Bronchial epithelial cell (primary cell): ENCODE measurements at regions not wholly inside any gene's neighbourhood (a gene's known extent, or its start where the extent isn't known, plus 50 kb on each side); places are given as distances from the start of the nearest gene placed in this dataset.

Experiments
- DNase-seq: peaks from one replicate; pipeline ENCODE4 v3.0.0-alpha.2; 2010; ENCODE audit warnings: low read depth
- FAIRE-seq: peaks from 2 replicates; lab custom pipeline; 2011; peaks lifted over from hg19 to GRCh38; lab: Jason Lieb, UNC
- H3K27me3 ChIP-seq: 2 replicates; pipeline ENCODE4 v1.5.1; 2011; ENCODE audit warnings: low read length; ENCODE audit not compliant: control insufficient read depth, insufficient read depth
- H3K36me3 ChIP-seq: 2 replicates; pipeline ENCODE4 v1.5.1; 2011; ENCODE audit warnings: low read length; ENCODE audit not compliant: control insufficient read depth, insufficient read depth
- H3K4me3 ChIP-seq: 2 replicates; pipeline ENCODE4 v1.5.1; 2011; ENCODE audit warnings: mild to moderate bottlenecking, low read depth, low read length, control low read depth
- CTCF ChIP-seq: IDR thresholded peaks from 2 replicates; pipeline ENCODE4 v1.5.1; 2011; ENCODE audit warnings: mild to moderate bottlenecking, moderate library complexity, low read length, control low read depth, inconsistent platforms; ENCODE audit not compliant: insufficient read depth, severe bottlenecking

- H3K27me3 ChIP-seq, result no peaks in the 10 kb centered on the region
- DNase-seq (no peak), FAIRE-seq (no peak)
- H3K36me3 ChIP-seq, result no peaks in the 10 kb centered on the region
- no peak for TF ChIP-seq CTCF
- H3K4me3 ChIP-seq, result no peak overlapping the region
These were observed 86.2 kb upstream of the RESF1 start for GRCh38 chr12:31872831-31873604.

GRCh38 chr12:31869972-31870371 lies 89.2 kb upstream of the RESF1 start:
- TF ChIP-seq CTCF, result no peak
- FAIRE-seq, result no peak
- Histone ChIP-seq H3K4me3 (no peak overlapping the region), H3K27me3 (no peaks in the 10 kb centered on the region), H3K36me3 (no peaks in the 10 kb centered on the region)
- no peak for DNase-seq

- TF ChIP-seq CTCF, result no peak
- H3K4me3 ChIP-seq, result no peak overlapping the region
- H3K27me3 ChIP-seq, result no peaks in the 10 kb centered on the region
- H3K36me3 ChIP-seq, result no peaks in the 10 kb centered on the region
- FAIRE-seq (no peak), DNase-seq (peak; percentile 44)
These were observed 90.2 kb upstream of the RESF1 start for GRCh38 chr12:31868965-31869364.

- no peaks in the 10 kb centered on the region for H3K36me3 ChIP-seq
- DNase-seq, result no peak
- TF ChIP-seq CTCF, result no peak
- no peak overlapping the region for H3K4me3 ChIP-seq
- no peak for FAIRE-seq
- H3K27me3 ChIP-seq, result no peaks in the 10 kb centered on the region
These were observed 91.9 kb upstream of the RESF1 start for GRCh38 chr12:31867292-31867691.

GRCh38 chr12:31866523-31866922 lies 92.7 kb upstream of the RESF1 start:
- DNase-seq (no peak), FAIRE-seq (no peak)
- Histone ChIP-seq H3K4me3 (no peak overlapping the region), H3K36me3 (no peaks in the 10 kb centered on the region), H3K27me3 (no peaks in the 10 kb centered on the region)
- TF ChIP-seq CTCF, result no peak

- DNase-seq (no peak), FAIRE-seq (no peak)
- TF ChIP-seq CTCF, result no peak
- no peak overlapping the region for H3K4me3 ChIP-seq
- H3K27me3 ChIP-seq, result no peaks in the 10 kb centered on the region
- no peaks in the 10 kb centered on the region for H3K36me3 ChIP-seq
These were observed 94.2 kb upstream of the RESF1 start for GRCh38 chr12:31865023-31865422.
